CD4-positive, alpha-beta memory T cell (primary cell): ENCODE measurements at regions not wholly inside any gene's neighbourhood (a gene's known extent, or its start where the extent isn't known, plus 50 kb on each side); places are given as distances from the start of the nearest gene placed in this dataset.

Source experiments
- CTCF ChIA-PET: fragments of 350-600 bp; sonication (Branson Sonifier 250); formaldehyde crosslinking; loops from one replicate; lab custom pipeline; 2021; ENCODE audit warnings: inconsistent platforms; ENCODE audit not compliant: partially characterized antibody; lab: Charles Lee
- POLR2A ChIA-PET: fragments of 350-600 bp; sonication (Branson Sonifier 250); formaldehyde crosslinking; loops from one replicate; lab custom pipeline; 2021; ENCODE audit not compliant: partially characterized antibody; lab: Charles Lee
- DNase-seq, 5 donors: peaks; one replicate each; pipeline versions ENCODE4 v3.0.0 to v3.0.0-alpha.2; 2020 to 2022; ENCODE audit warnings: mixed read lengths in 1 of 5
- H3K27ac ChIP-seq: one replicate; pipeline ENCODE4 v1.7.0; 2013; ENCODE audit warnings: low read depth, low read length
- H3K27me3 ChIP-seq: 2 replicates; pipeline ENCODE4 v1.7.0; 2013; ENCODE audit warnings: mild to moderate bottlenecking, low read length, moderate library complexity; ENCODE audit not compliant: insufficient read depth
- H3K36me3 ChIP-seq: 2 replicates; pipeline ENCODE4 v1.7.0; 2013; ENCODE audit warnings: mild to moderate bottlenecking, low read length, moderate library complexity; ENCODE audit not compliant: insufficient read depth
- H3K4me1 ChIP-seq: 2 replicates; pipeline ENCODE4 v1.7.0; 2013; ENCODE audit warnings: mild to moderate bottlenecking, low read length, moderate library complexity; ENCODE audit not compliant: insufficient read depth
- H3K4me3 ChIP-seq, 2 donors: one replicate each; pipeline ENCODE4 v1.7.0; 2013; ENCODE audit warnings: low read length in 2 of 2, mild to moderate bottlenecking in 1 of 2
- H3K9me3 ChIP-seq, 2 donors: one replicate each; pipeline ENCODE4 v1.7.0; 2013; ENCODE audit warnings: low read length in 2 of 2, control low read depth in 1 of 2; ENCODE audit not compliant: control insufficient read depth in 1 of 2
- H3K27ac Mint-ChIP-seq, 7 donors: one replicate each; pipeline ENCODE4 v1.8.0; 2020 to 2021; ENCODE audit warnings: mixed read lengths in 7 of 7, mild to moderate bottlenecking in 6 of 7, inconsistent platforms in 3 of 7, moderate library complexity in 3 of 7
- H3K27me3 Mint-ChIP-seq, 2 donors: one replicate each; pipeline ENCODE4 v1.8.0; 2020 to 2021; ENCODE audit warnings: mixed read lengths in 2 of 2
- H3K36me3 Mint-ChIP-seq, 2 donors: one replicate each; pipeline ENCODE4 v1.8.0; 2020 to 2021; ENCODE audit warnings: mixed read lengths in 2 of 2, inconsistent platforms in 1 of 2, mild to moderate bottlenecking in 1 of 2
- H3K4me1 Mint-ChIP-seq, 4 donors: one replicate each; pipeline ENCODE4 v1.8.0; 2020 to 2021; ENCODE audit warnings: mixed read lengths in 4 of 4, mild to moderate bottlenecking in 1 of 4
- H3K4me3 Mint-ChIP-seq, 8 donors: one replicate each; pipeline ENCODE4 v1.8.0; 2020 to 2021; ENCODE audit warnings: mixed read lengths in 8 of 8, mild to moderate bottlenecking in 7 of 8, moderate library complexity in 6 of 8, inconsistent platforms in 3 of 8
- H3K9me3 Mint-ChIP-seq, 8 donors: one replicate each; pipeline ENCODE4 v1.8.0; 2020 to 2021; ENCODE audit warnings: mixed read lengths in 8 of 8, mild to moderate bottlenecking in 5 of 8, inconsistent platforms in 3 of 8, moderate library complexity in 1 of 8
- intact Hi-C: fragments of 100-400 bp; cut with micrococcal nuclease; formaldehyde crosslinking; loops from one replicate; pipeline ENCODE4 v1.15.1; 2023

DNA sequence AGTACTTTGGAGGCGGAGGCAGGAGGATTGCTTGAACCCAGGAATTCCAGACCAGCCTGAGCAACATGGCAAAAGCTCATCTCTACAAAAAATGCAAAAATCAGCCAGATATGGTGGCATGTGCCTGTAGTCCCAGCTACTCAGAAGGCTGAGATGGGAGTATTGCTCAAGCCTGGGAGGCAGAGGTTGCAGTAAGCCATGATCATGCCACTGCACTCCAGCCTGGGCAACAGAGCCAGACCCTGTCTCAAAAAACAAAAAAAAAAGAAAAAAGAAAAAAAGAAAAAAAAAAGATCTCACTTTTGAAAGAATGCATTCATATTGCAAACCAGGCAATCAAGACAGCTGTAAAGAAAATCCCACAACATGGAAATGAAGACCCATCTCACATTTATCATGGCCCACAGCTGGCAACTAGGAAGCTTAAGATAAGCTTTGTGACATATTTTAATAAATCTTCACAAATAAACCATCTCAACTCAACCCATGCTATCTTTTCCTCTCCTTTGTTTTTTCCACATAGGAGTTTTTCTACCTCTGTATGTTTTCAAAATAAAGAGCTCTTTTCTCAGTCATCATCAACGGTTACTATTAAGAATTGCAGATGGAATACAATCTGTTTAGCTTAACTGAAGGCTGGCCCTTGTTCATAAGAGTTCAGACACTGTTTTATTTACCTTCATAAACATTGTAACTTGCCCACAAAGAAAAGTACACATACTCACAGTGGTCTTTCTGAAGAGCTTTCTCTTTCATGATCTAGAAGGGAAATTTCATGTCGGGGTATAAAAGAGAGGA lies 137.0 kb downstream of the MREG start:
- Mint-ChIP-seq H3K4me1 (no peaks in the 10 kb centered on the region), H3K27me3 (peaks cover 3 to 6% of the 10 kb centered on the region in 2 donors), H3K36me3 (no peaks in the 10 kb centered on the region), H3K4me3 (no peak overlapping the region), H3K9me3 (peaks cover 0 to 3% (median 0%) of the 10 kb centered on the region in 8 donors), H3K27ac (no peak overlapping the region)
- H3K36me3 ChIP-seq, result no peaks in the 10 kb centered on the region
- no peaks in the 10 kb centered on the region for H3K27me3 ChIP-seq
- ChIA-PET CTCF (no interaction called here), POLR2A (no interaction called here)
- no peak overlapping the region for H3K27ac ChIP-seq
- H3K9me3 ChIP-seq, result no peaks in the 10 kb centered on the region
- no peak overlapping the region for H3K4me3 ChIP-seq
- intact Hi-C loops, result no loop called here
- no peak for DNase-seq
- H3K4me1 ChIP-seq, result no peaks in the 10 kb centered on the region

DNA sequence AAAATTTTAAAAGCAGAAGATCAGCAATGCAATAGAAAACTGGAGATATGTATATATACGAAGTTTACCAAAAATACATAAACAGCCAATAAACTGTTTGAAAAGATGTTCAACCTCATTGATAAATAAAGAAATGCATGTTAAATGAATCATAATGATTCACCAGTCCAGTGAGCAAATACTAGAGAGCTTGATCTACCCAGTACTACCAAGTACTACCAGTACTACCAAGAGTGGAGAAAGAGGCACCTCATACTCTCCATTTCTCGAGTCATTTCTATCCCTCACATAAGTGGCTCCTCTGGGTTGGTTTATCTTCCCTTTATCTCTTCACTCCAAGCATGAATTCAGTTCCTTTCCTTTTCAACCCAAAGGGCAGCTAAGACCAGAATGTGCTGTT lies 138.9 kb downstream of the MREG start:
- no peak for DNase-seq
- Histone ChIP-seq H3K27me3 (no peaks in the 10 kb centered on the region), H3K4me3 (no peak overlapping the region), H3K9me3 (no peaks in the 10 kb centered on the region), H3K4me1 (no peaks in the 10 kb centered on the region), H3K27ac (no peak overlapping the region), H3K36me3 (no peaks in the 10 kb centered on the region)
- Mint-ChIP-seq H3K4me3 (no peak overlapping the region), H3K27ac (no peak overlapping the region), H3K36me3 (no peaks in the 10 kb centered on the region), H3K9me3 (peaks cover 0 to 3% (median 0%) of the 10 kb centered on the region in 8 donors), H3K27me3 (peaks cover 3 to 6% of the 10 kb centered on the region in 2 donors), H3K4me1 (no peaks in the 10 kb centered on the region)
- POLR2A ChIA-PET, result no interaction called here
- intact Hi-C loops, result no loop called here
- CTCF ChIA-PET, result no interaction called here

DNA sequence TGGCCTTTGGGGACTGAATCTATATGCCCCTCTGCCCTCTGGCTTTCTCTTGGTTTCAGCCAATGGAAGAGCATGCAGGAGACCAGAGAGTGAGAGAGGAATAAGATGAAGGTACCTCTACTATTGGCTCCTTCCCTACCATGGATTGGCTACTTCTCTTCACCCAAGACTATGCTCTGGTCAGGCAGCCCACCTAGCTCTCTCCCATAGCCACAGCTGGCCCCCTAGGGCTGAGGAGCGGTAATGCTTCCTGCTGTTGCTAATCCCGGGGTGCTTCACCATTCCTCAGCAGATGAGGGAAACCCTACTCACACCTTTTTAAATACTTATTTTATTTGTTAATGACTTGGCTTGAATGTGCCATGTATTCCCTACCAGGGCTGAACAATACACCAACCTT lies 142.4 kb downstream of the MREG start:
- POLR2A ChIA-PET, result no interaction called here
- Mint-ChIP-seq H3K27ac (no peak overlapping the region), H3K4me3 (no peak overlapping the region), H3K27me3 (peaks cover 0 to 5% of the 10 kb centered on the region in 2 donors), H3K36me3 (no peaks in the 10 kb centered on the region), H3K9me3 (no peaks in the 10 kb centered on the region), H3K4me1 (no peaks in the 10 kb centered on the region)
- H3K27ac ChIP-seq, result no peak overlapping the region
- DNase-seq, result no peak
- intact Hi-C loops, result no loop called here
- no peaks in the 10 kb centered on the region for H3K27me3 ChIP-seq
- H3K36me3 ChIP-seq, result no peaks in the 10 kb centered on the region
- CTCF ChIA-PET, result no interaction called here
- H3K9me3 ChIP-seq, result no peaks in the 10 kb centered on the region
- no peak overlapping the region for H3K4me3 ChIP-seq
- H3K4me1 ChIP-seq, result no peaks in the 10 kb centered on the region

DNA sequence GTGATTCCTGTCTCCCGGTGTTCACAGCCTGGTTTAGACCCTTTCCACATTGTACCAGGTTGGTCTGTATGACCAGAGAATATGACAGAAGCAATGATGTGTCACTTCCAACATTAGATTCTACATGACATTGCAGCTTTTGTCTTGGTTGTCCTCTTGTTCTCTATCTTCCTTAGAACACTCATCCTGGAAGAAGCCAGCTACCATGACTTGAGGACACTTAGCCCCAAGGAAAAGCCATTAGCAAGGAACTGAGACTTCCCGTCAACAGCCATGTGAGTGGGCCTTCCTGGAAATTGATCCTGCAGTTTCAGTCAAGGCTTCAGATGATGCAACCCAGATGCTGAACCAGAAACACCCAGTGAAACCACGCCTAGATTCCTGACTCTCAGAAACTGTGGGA lies 143.3 kb downstream of the MREG start:
- ChIA-PET CTCF (no interaction called here), POLR2A (no interaction called here)
- H3K27ac Mint-ChIP-seq, result no peak overlapping the region
- peaks cover 0 to 5% of the 10 kb centered on the region in 2 donors for H3K27me3 Mint-ChIP-seq
- no peaks in the 10 kb centered on the region for H3K27me3 ChIP-seq
- intact Hi-C loops, result no loop called here
- H3K36me3 Mint-ChIP-seq, result no peaks in the 10 kb centered on the region
- DNase-seq, result no peak
- no peak overlapping the region for H3K4me3 ChIP-seq
- no peaks in the 10 kb centered on the region for H3K9me3 Mint-ChIP-seq
- H3K9me3 ChIP-seq, result no peaks in the 10 kb centered on the region
- no peaks in the 10 kb centered on the region for H3K4me1 Mint-ChIP-seq
- no peak overlapping the region for H3K4me3 Mint-ChIP-seq
- no peaks in the 10 kb centered on the region for H3K36me3 ChIP-seq
- H3K4me1 ChIP-seq, result no peaks in the 10 kb centered on the region
- no peak overlapping the region for H3K27ac ChIP-seq

DNA sequence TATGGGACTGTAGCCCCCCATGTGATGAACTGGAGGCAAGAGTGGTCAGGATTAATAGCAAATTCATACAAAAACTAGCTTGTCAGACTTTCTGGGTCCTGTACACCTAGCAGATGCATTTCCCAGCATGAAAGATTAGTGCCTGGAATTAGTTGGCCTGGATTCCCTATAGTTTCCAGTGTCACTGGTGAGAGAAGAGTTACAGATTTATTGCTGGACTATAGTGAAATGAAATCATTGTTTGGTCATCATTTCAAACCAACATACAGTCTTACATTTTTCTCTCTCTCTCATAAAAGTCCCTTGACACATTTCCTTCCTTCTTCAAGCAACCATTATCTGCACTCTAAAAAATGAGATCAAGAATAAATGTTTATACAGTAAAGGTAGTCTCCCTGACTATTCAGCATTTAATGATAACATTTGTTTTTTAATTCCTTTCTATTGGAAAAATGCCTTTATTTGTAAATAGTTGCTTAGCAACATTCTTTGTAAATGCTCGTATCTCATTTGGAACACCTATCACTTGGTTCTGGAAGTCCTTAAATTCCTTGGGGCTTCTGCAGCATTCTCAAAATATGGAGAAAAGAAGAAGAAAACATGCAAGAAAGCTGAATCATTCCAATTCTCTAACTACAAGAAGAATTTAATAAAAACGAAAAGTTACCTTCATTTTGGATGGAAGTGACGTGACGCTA lies 144.4 kb downstream of the MREG start:
- H3K4me3 ChIP-seq, result no peak overlapping the region
- ChIA-PET CTCF (no interaction called here), POLR2A (no interaction called here)
- H3K27ac ChIP-seq, result no peak overlapping the region
- intact Hi-C loops, result no loop called here
- H3K27me3 Mint-ChIP-seq, result peaks cover 0 to 4% of the 10 kb centered on the region in 2 donors
- H3K4me3 Mint-ChIP-seq, result no peak overlapping the region
- H3K9me3 ChIP-seq, result no peaks in the 10 kb centered on the region
- no peaks in the 10 kb centered on the region for H3K4me1 ChIP-seq
- no peaks in the 10 kb centered on the region for H3K36me3 ChIP-seq
- no peaks in the 10 kb centered on the region for H3K36me3 Mint-ChIP-seq
- no peaks in the 10 kb centered on the region for H3K27me3 ChIP-seq
- H3K4me1 Mint-ChIP-seq, result no peaks in the 10 kb centered on the region
- peaks cover 0 to 2% (median 0%) of the 10 kb centered on the region in 8 donors for H3K9me3 Mint-ChIP-seq
- H3K27ac Mint-ChIP-seq, result no peak overlapping the region
- no peak for DNase-seq

DNA sequence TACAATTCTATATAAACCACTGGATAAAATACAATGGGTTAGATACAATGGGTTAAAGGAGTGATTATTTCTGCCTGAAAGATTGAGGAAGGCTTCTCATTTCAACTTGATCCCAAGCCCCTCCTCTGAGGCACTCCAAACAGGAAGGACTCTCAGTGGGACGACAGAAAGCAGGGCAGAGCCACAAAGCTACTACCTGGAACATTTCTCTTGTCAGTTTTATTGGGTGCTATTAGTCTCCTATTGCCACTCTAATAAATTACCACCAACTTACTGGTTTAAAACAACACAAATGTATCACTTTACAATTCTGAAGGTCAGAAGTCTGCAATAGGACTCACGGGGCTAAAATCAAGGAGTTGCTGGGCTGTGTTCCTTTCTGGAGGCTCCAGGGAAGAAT lies 146.7 kb downstream of the MREG start:
- peaks cover 0 to 5% of the 10 kb centered on the region in 2 donors for H3K27me3 Mint-ChIP-seq
- Histone ChIP-seq H3K36me3 (no peaks in the 10 kb centered on the region), H3K27ac (no peak overlapping the region), H3K27me3 (no peaks in the 10 kb centered on the region), H3K9me3 (no peaks in the 10 kb centered on the region), H3K4me1 (no peaks in the 10 kb centered on the region), H3K4me3 (no peak overlapping the region)
- CTCF ChIA-PET, result no interaction called here
- H3K27ac Mint-ChIP-seq, result no peak overlapping the region
- POLR2A ChIA-PET, result no interaction called here
- H3K36me3 Mint-ChIP-seq, result no peaks in the 10 kb centered on the region
- no peak overlapping the region for H3K4me3 Mint-ChIP-seq
- DNase-seq, result no peak
- peaks cover 0 to 3% (median 0%) of the 10 kb centered on the region in 8 donors for H3K9me3 Mint-ChIP-seq
- intact Hi-C loops, result no loop called here
- H3K4me1 Mint-ChIP-seq, result no peaks in the 10 kb centered on the region

DNA sequence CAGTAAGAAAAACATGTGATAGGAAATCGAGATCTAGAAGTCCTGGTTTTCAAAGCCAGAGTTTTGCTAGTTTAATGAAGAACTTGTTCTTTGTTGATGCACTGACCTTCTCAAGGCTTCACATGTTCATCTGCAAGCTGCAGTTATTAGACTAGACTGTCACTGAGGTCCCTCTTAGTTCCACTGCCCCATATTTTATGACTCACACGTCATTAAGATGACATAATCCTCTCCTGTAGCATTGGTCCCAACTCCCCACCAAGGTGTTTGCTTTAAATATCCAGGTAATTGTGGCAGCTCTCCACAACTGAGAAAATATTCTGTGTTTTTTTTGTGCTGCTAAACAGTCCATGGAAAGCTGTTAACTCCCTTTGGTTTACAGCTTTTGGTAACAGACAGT lies 149.7 kb downstream of the MREG start:
- no peaks in the 10 kb centered on the region for H3K9me3 ChIP-seq
- no peaks in the 10 kb centered on the region for H3K36me3 ChIP-seq
- no peak overlapping the region for H3K4me3 Mint-ChIP-seq
- ChIA-PET CTCF (no interaction called here), POLR2A (no interaction called here)
- H3K36me3 Mint-ChIP-seq, result no peaks in the 10 kb centered on the region
- intact Hi-C loops, result no loop called here
- no peak for DNase-seq
- peaks cover 0 to 3% (median 0%) of the 10 kb centered on the region in 8 donors for H3K9me3 Mint-ChIP-seq
- no peak overlapping the region for H3K27ac Mint-ChIP-seq
- no peak overlapping the region for H3K4me3 ChIP-seq
- no peaks in the 10 kb centered on the region for H3K4me1 ChIP-seq
- H3K27ac ChIP-seq, result no peak overlapping the region
- H3K27me3 Mint-ChIP-seq, result peaks cover 0 to 6% of the 10 kb centered on the region in 2 donors
- no peaks in the 10 kb centered on the region for H3K27me3 ChIP-seq
- H3K4me1 Mint-ChIP-seq, result no peaks in the 10 kb centered on the region
